Transverse colon (tissue), 4 donors: ENCODE measurements at regions not wholly inside any gene's neighbourhood (a gene's known extent, or its start where the extent isn't known, plus 50 kb on each side); places are given as distances from the start of the nearest gene placed in this dataset.

Experiments used
- CTCF ChIP-seq, 5 experiments: fragments of 200-600 bp in 3 of 5; fragments of 450-650 bp in 2 of 5; sonication (generic) in 3 of 5; IDR thresholded peaks; 1 replicate in 2 of 5; 2 replicates in 3 of 5; pipeline ENCODE4 v1.5.1; 2016 to 2017; ENCODE audit warnings: antibody characterized with exemption in 5 of 5, inconsistent platforms in 3 of 5, mild to moderate bottlenecking in 2 of 5, moderate library complexity in 1 of 5
- POLR2A ChIP-seq: fragments of 450-650 bp; IDR thresholded peaks from one replicate; pipeline ENCODE4 v1.6.1; 2016; ENCODE audit warnings: antibody characterized with exemption, mild to moderate bottlenecking, moderate library complexity
- POLR2AphosphoS5 ChIP-seq, 3 donors: sonication (generic); formaldehyde crosslinking; IDR thresholded peaks; one replicate each; pipeline ENCODE4 v1.6.1; 2016; ENCODE audit warnings: antibody characterized with exemption in 3 of 3

DNA sequence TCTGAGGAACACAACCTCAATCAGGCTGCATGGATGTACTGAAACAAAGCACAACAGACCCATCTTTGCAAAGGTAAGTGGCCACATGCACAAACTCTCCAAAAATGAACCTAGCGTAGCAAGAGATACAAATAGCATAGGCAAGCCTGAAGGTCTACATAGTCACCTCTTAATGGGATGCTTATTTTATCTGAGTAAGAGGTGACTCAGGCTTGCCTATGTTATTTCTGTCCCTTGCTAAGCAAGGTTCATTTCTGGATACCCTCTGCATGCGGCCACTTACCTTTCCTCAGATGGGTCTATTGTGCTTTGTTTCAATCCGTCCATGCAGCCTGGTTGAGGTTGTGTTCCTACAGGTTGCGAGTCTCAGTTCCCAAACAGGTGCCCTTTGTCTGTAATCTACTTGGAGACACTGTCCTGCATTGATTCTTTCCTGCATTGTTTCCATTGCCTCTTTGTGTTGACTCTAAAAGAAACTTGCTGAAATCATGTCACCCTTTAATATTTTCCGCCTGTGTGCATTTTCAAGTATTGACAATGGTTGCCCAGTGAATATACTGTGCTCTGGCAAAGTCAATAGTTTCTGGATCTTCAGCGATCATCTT, 291.8 kb upstream of the LYZL1 start:
- no peak for TF ChIP-seq CTCF (IDR thresholded peaks at IDR 0.05)
- no peak for TF ChIP-seq POLR2A
- TF ChIP-seq POLR2AphosphoS5 (IDR thresholded peaks at IDR 0.05): no peak
